B cell (primary cell): ENCODE measurements at regions not wholly inside any gene's neighbourhood (a gene's known extent, or its start where the extent isn't known, plus 50 kb on each side); places are given as distances from the start of the nearest gene placed in this dataset.

Experiments used
- ATAC-seq: fragments of 200-7000 bp; cut with Tn5 transposase; one replicate; pipeline ENCODE4 v1.10.0; 2021; ENCODE audit warnings: low read depth, mild to moderate bottlenecking, moderate number of reproducible peaks, moderate library complexity
- CTCF ChIA-PET: fragments of 350-600 bp; sonication (Branson Sonifier 250); formaldehyde crosslinking; loops from one replicate; lab custom pipeline; 2021; ENCODE audit warnings: antibody characterized with exemption, inconsistent platforms; lab: Charles Lee
- POLR2A ChIA-PET: fragments of 350-600 bp; sonication (Branson Sonifier 250); formaldehyde crosslinking; loops from one replicate; lab custom pipeline; 2021; ENCODE audit warnings: antibody characterized with exemption; lab: Charles Lee
- DNase-seq: peaks from one replicate; pipeline ENCODE4 v3.0.0; 2013
- H2AFZ ChIP-seq: 2 replicates; pipeline ENCODE4 v1.6.1; 2012; ENCODE audit warnings: mild to moderate bottlenecking, low read depth, low read length; ENCODE audit not compliant: insufficient read depth, poor library complexity, severe bottlenecking
- H3K27ac ChIP-seq, 2 donors: 1 replicate in 1 of 2; 2 replicates in 1 of 2; pipeline ENCODE4 v1.5.1; 2012 to 2013; ENCODE audit warnings: low read length in 2 of 2, mild to moderate bottlenecking in 2 of 2, moderate library complexity in 1 of 2
- H3K27me3 ChIP-seq, 4 experiments: fragments of 200-600 bp in 1 of 4; sonication (generic) in 1 of 4; replicated peaks in 1 of 4; 1 replicate in 2 of 4; 2 replicates in 2 of 4; pipeline versions ENCODE4 v1.6.1 to v1.7.0; 2013 to 2016; ENCODE audit warnings: low read length in 3 of 4, mild to moderate bottlenecking in 2 of 4, mixed read lengths in 1 of 4, moderate library complexity in 1 of 4; ENCODE audit not compliant: insufficient read depth in 4 of 4, control insufficient read depth in 3 of 4; ENCODE audit errors: control extremely low read depth in 1 of 4
- H3K36me3 ChIP-seq, 2 experiments: replicated peaks in 1 of 2; 1 replicate in 1 of 2; 2 replicates in 1 of 2; pipeline versions ENCODE4 v1.6.1 to v1.7.1; 2013; ENCODE audit warnings: low read length in 1 of 2; ENCODE audit not compliant: insufficient read depth in 2 of 2, control insufficient read depth in 1 of 2; ENCODE audit errors: control extremely low read depth in 1 of 2, extremely low read depth in 1 of 2
- H3K4me1 ChIP-seq, 2 donors: fragments of 200-600 bp in 1 of 2; sonication (generic) in 1 of 2; 1 replicate in 1 of 2; 2 replicates in 1 of 2; pipeline versions ENCODE4 v1.5.1 to v1.6.1; 2013 to 2017; ENCODE audit warnings: low read length in 2 of 2; ENCODE audit not compliant: control insufficient read depth in 2 of 2, insufficient read depth in 2 of 2
- H3K4me2 ChIP-seq: replicated peaks from 2 replicates; pipeline ENCODE3; 2012; ENCODE audit warnings: mild to moderate bottlenecking, low read depth, low read length; ENCODE audit not compliant: poor library complexity, severe bottlenecking
- H3K4me3 ChIP-seq, 5 experiments: fragments of 200-600 bp in 1 of 5; sonication (generic) in 1 of 5; 1 replicate in 3 of 5; 2 replicates in 2 of 5; pipeline versions ENCODE4 v1.5.1 to v1.7.0; 2011 to 2016; ENCODE audit warnings: low read length in 4 of 5, mild to moderate bottlenecking in 4 of 5, low read depth in 2 of 5, control low read depth in 1 of 5, moderate library complexity in 1 of 5; ENCODE audit not compliant: insufficient read depth in 1 of 5; ENCODE audit errors: control extremely low read depth in 1 of 5, extremely low read depth in 1 of 5
- H3K79me2 ChIP-seq: fragments of 200-600 bp; sonication (generic); one replicate; pipeline ENCODE4 v1.6.0; 2016; ENCODE audit warnings: low read length; ENCODE audit not compliant: control insufficient read depth, insufficient read depth
- H3K9ac ChIP-seq: fragments of 200-600 bp; sonication (generic); 2 replicates; pipeline ENCODE4 v1.6.1; 2017; ENCODE audit warnings: mild to moderate bottlenecking, low read length, moderate library complexity
- H3K9me3 ChIP-seq, 3 donors: one replicate each; pipeline versions ENCODE4 v1.6.1 to v1.7.1; 2013; ENCODE audit warnings: low read length in 2 of 3; ENCODE audit not compliant: control insufficient read depth in 2 of 3, insufficient read depth in 1 of 3; ENCODE audit errors: control extremely low read depth in 1 of 3
- H4K20me1 ChIP-seq: 2 replicates; pipeline ENCODE4 v1.6.0; 2012; ENCODE audit warnings: mild to moderate bottlenecking, low read length; ENCODE audit not compliant: insufficient read depth, control insufficient read depth, poor library complexity, severe bottlenecking
- H3K27ac Mint-ChIP-seq: one replicate; pipeline ENCODE4 v1.8.0; 2021; ENCODE audit warnings: mixed read lengths
- H3K27me3 Mint-ChIP-seq: one replicate; pipeline ENCODE4 v1.8.0; 2021; ENCODE audit warnings: mixed read lengths
- H3K4me1 Mint-ChIP-seq: one replicate; pipeline ENCODE4 v1.8.0; 2021; ENCODE audit warnings: mixed read lengths
- H3K4me3 Mint-ChIP-seq: one replicate; pipeline ENCODE4 v1.8.0; 2021; ENCODE audit warnings: mixed read lengths
- H3K9me3 Mint-ChIP-seq: one replicate; pipeline ENCODE4 v1.8.0; 2022; ENCODE audit warnings: mixed read lengths; ENCODE audit not compliant: insufficient read depth
- CTCF ChIP-seq: fragments of 200-600 bp; IDR thresholded peaks from one replicate; pipeline ENCODE4 v1.8.0; 2022; ENCODE audit warnings: antibody characterized with exemption, mild to moderate bottlenecking
- EZH2 ChIP-seq: IDR thresholded peaks from 2 replicates; pipeline ENCODE4 v1.6.1; 2012; ENCODE audit warnings: borderline replicate concordance, low read depth, mild to moderate bottlenecking, moderate library complexity, low read length; ENCODE audit not compliant: insufficient read depth, poor library complexity, severe bottlenecking
- WGBS: methylation state at CpG from one replicate; pipeline ENCODE4 v1.1.5; 2013; ENCODE audit warnings: missing lambda C conversion rate; ENCODE audit not compliant: insufficient coverage; 5-methylcytosine and 5-hydroxymethylcytosine counted together
- intact Hi-C: fragments of 100-400 bp; cut with micrococcal nuclease; formaldehyde crosslinking; loops from one replicate; pipeline ENCODE4 v1.10.0; 2022

GRCh38 chr12:43271659-43272058 lies 280.3 kb downstream of the ADAMTS20 start:
- peaks cover 4% of the 10 kb centered on the region for H3K9me3 Mint-ChIP-seq
- H3K4me3 ChIP-seq: no peak overlapping the region
- H3K27ac Mint-ChIP-seq: no peak overlapping the region
- no peaks in the 10 kb centered on the region for H3K79me2 ChIP-seq
- H3K4me1 Mint-ChIP-seq: peaks cover 34% of the 10 kb centered on the region
- peaks cover 6 to 7% of the 10 kb centered on the region in 2 donors for H3K4me1 ChIP-seq
- peak overlapping the region; percentile 44 for H3K4me2 ChIP-seq
- no peak overlapping the region for H2AFZ ChIP-seq
- ChIA-PET CTCF (no interaction called here), POLR2A (no interaction called here)
- intact Hi-C loops: no loop called here
- ATAC-seq: no peak
- H3K36me3 ChIP-seq: no peaks in the 10 kb centered on the region
- no peaks in the 10 kb centered on the region for H3K27me3 ChIP-seq
- H3K9ac ChIP-seq: no peak overlapping the region
- no peaks in the 10 kb centered on the region for H3K27me3 Mint-ChIP-seq
- H4K20me1 ChIP-seq: no peaks in the 10 kb centered on the region
- no CpG with 5 or more reads among the region's 2 CpGs for WGBS
- no peak for DNase-seq
- H3K27ac ChIP-seq: no peak overlapping the region
- H3K4me3 Mint-ChIP-seq: no peak overlapping the region
- TF ChIP-seq EZH2 (no peak), CTCF (no peak)
- H3K9me3 ChIP-seq: no peaks in the 10 kb centered on the region

GRCh38 chr12:43267818-43268217 lies 284.2 kb downstream of the ADAMTS20 start:
- Histone ChIP-seq H3K4me3 (no peak overlapping the region), H3K4me1 (peaks cover 5 to 7% of the 10 kb centered on the region in 2 donors), H3K4me2 (no peak overlapping the region), H3K79me2 (no peaks in the 10 kb centered on the region), H3K27ac (no peak overlapping the region), H3K9me3 (peaks cover 0 to 1% (median 0%) of the 10 kb centered on the region in 3 donors), H3K36me3 (no peaks in the 10 kb centered on the region), H4K20me1 (no peaks in the 10 kb centered on the region), H2AFZ (no peak overlapping the region), H3K9ac (no peak overlapping the region), H3K27me3 (no peaks in the 10 kb centered on the region)
- Mint-ChIP-seq H3K27me3 (peaks cover 8% of the 10 kb centered on the region), H3K4me3 (no peak overlapping the region), H3K4me1 (peaks cover 11% of the 10 kb centered on the region), H3K27ac (no peak overlapping the region), H3K9me3 (no peaks in the 10 kb centered on the region)
- intact Hi-C loops: no loop called here
- no peak for DNase-seq
- no peak for TF ChIP-seq CTCF
- TF ChIP-seq EZH2: no peak
- no peak for ATAC-seq
- 100% methylated on average over 1 of the region's 3 CpGs for WGBS
- ChIA-PET POLR2A (no interaction called here), CTCF (no interaction called here)
